ENCODE measurements at regions not wholly inside any gene's neighbourhood (a gene's known extent, or its start where the extent isn't known, plus 50 kb on each side); places are given as distances from the start of the nearest gene placed in this dataset.

GRCh38 chr20:11296951-11297350 lies 620.7 kb upstream of the BTBD3 start:
- no peaks in the 10 kb centered on the region for H3K27me3 ChIP-seq
- H3K4me1 ChIP-seq, result no peaks in the 10 kb centered on the region
- no peak overlapping the region for H3K4me3 ChIP-seq
- H3K27ac ChIP-seq, result no peak overlapping the region
- TF ChIP-seq CTCF (IDR thresholded peaks at IDR 0.05), result no peak
- DNase-seq (ENCODE audit: low spot score), result no peak
- no peaks in the 10 kb centered on the region for H3K36me3 ChIP-seq
- no peaks in the 10 kb centered on the region for H3K9me3 ChIP-seq

GRCh38 chr20:11301699-11302098 lies 616.0 kb upstream of the BTBD3 start:
- H3K4me3 ChIP-seq, result no peak overlapping the region
- no peaks in the 10 kb centered on the region for H3K9me3 ChIP-seq
- H3K27ac ChIP-seq, result no peak overlapping the region
- no peak for TF ChIP-seq CTCF (IDR thresholded peaks at IDR 0.05)
- no peak for DNase-seq (ENCODE audit: low spot score)
- no peaks in the 10 kb centered on the region for H3K4me1 ChIP-seq
- no peaks in the 10 kb centered on the region for H3K36me3 ChIP-seq
- H3K27me3 ChIP-seq, result no peaks in the 10 kb centered on the region

GRCh38 chr20:11302436-11302835 lies 615.3 kb upstream of the BTBD3 start:
- Histone ChIP-seq H3K4me1 (no peaks in the 10 kb centered on the region), H3K27me3 (no peaks in the 10 kb centered on the region), H3K4me3 (no peak overlapping the region), H3K9me3 (no peaks in the 10 kb centered on the region), H3K36me3 (no peaks in the 10 kb centered on the region), H3K27ac (no peak overlapping the region)
- no peak for TF ChIP-seq CTCF (IDR thresholded peaks at IDR 0.05)
- DNase-seq (ENCODE audit: low spot score), result no peak

- no peaks in the 10 kb centered on the region for H3K27me3 ChIP-seq
- no peaks in the 10 kb centered on the region for H3K9me3 ChIP-seq
- DNase-seq (ENCODE audit: low spot score), result no peak
- no peak for TF ChIP-seq CTCF (IDR thresholded peaks at IDR 0.05)
- no peak overlapping the region for H3K4me3 ChIP-seq
- no peak overlapping the region for H3K27ac ChIP-seq
- H3K4me1 ChIP-seq, result no peaks in the 10 kb centered on the region
- H3K36me3 ChIP-seq, result no peaks in the 10 kb centered on the region
These were observed 612.9 kb upstream of the BTBD3 start for GRCh38 chr20:11304795-11305194.

- Histone ChIP-seq H3K4me1 (no peaks in the 10 kb centered on the region), H3K27me3 (no peaks in the 10 kb centered on the region), H3K9me3 (no peaks in the 10 kb centered on the region), H3K36me3 (no peaks in the 10 kb centered on the region), H3K27ac (no peak overlapping the region), H3K4me3 (no peak overlapping the region)
- TF ChIP-seq CTCF (IDR thresholded peaks at IDR 0.05), result no peak
- no peak for DNase-seq (ENCODE audit: low spot score)
These were observed 612.3 kb upstream of the BTBD3 start for GRCh38 chr20:11305406-11305805.

GRCh38 chr20:11311659-11312224 lies 606.0 kb upstream of the BTBD3 start:
- no peak for DNase-seq (ENCODE audit: low spot score)
- Histone ChIP-seq H3K9me3 (no peaks in the 10 kb centered on the region), H3K4me3 (no peak overlapping the region), H3K4me1 (no peaks in the 10 kb centered on the region), H3K36me3 (no peaks in the 10 kb centered on the region), H3K27me3 (no peaks in the 10 kb centered on the region), H3K27ac (no peak overlapping the region)
- no peak for TF ChIP-seq CTCF (IDR thresholded peaks at IDR 0.05)

Measured in right atrium auricular region (tissue), 2 donors.